ENCODE measurements at regions not wholly inside any gene's neighbourhood (a gene's known extent, or its start where the extent isn't known, plus 50 kb on each side); places are given as distances from the start of the nearest gene placed in this dataset.

DNA sequence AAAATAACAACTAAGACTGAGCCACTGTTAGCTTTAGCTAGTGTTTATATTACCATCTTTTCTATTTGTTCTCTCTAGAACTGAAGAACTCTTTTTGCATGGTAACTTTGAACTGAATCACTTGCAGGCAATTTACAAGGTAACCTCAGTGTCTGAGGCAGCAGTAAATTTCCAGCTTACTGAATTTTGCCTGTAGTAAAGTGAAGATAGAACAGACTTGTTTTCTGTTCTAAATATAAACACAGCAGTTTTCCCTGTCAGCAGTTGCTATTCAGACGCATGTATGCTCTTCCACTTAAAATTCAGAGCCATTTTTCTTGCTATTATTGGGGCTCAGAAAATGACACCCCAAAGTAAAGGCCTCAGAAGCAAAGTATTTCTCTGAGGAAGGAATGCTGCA lies 974.0 kb upstream of the GJE1 start:
- no peak for DNase-seq (ENCODE audit: low read depth)

DNA sequence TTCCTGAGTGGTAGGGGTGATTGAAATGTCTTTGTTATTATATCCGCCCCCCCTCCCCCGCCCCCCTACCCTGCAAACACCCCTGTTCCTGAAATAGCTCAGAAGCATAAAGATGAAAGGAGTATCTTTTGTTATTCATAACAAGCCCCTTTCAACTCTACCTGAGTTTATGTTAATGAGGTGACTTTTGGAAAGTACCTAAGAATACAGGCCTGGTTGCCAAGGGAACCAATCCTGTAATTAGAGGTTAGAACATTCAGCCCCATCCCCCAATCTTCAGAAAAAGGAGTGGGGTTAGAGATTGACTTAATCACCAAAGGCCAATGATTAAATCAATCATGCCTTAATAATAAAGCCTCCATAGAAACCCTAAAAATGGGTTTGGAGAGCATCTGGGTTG lies 979.2 kb upstream of the GJE1 start:
- DNase-seq (ENCODE audit: low read depth): no peak

DNA sequence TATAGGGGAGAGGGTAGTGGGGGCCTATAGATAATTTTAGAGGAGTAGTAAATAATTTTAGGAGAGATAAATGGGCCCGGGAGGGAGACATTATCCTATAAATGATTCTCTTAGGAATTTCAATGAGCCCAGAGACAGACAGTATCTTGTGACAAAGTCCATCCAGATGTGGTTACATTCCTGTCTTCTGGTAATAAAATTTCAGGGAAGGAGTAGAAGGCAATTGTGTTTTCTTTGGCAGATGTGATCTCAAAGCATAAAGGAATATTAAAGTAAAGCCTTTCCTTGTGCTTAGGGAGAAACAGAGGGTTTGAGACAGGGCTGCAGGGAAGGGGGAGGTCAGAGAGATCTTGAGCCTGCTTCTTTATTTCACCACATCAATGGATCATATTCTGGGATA lies 979.8 kb upstream of the GJE1 start:
- DNase-seq (ENCODE audit: low read depth): peak; percentile 47

DNA sequence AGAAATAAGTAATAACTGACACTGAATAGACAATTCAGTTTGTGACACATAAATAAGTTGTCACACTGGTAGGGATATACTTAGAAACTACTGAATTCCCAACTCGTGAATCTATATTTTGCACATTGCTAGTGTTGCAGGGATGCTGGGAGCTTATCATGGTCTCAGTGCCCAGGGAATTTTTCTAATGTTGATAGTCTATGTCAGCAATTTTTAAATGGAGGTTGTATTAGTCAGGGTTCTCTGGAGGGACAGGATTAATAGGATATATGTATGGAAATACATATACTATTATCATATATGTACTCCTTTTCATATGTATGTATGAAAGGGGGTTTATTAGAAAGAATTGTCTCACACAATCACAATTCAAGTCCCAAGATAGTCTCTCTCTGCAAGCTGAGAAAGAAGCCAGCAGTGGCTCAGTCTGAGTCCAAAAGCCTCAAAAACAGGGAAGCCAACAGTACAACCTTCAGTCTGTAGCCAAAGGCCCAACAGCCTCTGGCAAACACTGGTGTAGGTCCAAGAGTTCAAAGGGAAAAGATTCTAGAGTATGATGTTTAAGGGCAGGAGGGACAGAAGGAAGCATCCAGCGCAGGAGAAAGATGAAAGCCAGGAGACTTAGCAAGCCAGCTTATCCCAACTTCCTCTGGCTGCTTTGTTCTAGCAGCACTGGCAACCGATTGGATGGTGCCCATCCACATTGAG lies 980.9 kb upstream of the GJE1 start:
- no peak for DNase-seq (ENCODE audit: low read depth)

DNA sequence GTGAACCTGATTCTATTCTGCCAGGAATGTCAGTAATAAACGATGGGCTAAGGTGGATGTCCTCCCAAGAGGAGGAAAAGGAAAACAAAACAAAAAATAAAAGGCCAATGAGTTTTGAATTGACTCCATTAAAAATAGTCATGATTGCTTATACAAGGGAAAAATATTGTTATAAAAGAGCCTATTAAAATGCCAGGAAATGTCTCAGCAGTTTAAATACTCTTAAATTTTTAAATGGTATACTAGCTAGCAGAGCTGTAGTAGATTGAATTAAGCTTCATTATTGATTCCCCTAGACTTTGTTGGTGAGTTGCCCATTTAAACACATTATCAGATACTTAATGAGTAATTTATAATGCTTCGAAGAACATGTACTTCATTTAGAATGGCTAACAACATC lies 990.9 kb upstream of the GJE1 start:
- DNase-seq (ENCODE audit: low read depth): no peak

DNA sequence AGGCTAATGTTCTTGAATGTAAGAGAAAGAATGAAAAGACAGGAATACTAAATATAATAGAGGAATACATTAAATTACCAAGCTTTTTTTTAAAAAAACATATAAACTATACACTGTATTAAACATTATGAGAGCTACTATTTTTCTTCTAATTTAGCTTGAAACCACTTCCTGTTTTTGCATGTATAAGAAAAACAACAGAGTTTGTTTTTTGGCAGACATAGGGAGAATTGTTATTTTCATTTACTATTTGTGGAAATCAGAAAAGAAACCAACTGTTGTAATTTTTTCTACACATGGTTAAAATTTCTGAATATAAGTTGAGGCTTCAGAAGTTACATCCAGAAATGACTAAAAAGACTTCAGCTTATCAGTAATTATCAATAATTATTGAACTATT lies 991.8 kb upstream of the GJE1 start:
- no peak for DNase-seq (ENCODE audit: low read depth)

DNA sequence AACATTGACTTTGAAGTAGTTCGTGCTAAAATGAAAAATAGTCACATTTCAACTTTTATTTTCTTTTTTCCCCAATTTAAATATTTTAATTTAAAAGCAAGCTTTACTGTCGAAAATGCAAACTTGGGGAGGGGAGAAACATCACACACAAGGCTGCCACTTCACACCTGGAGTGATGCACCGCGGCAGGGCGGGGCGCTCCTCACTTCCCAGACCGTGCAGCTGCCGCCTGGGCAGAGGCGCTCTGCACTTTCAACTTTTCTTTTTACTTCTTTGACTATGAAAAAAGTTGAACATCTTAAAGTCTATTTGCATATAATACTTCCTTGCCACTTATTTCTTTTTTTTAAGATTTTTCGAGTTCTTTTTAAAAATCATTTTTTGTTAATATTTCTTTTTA lies 993.3 kb upstream of the GJE1 start:
- DNase-seq (ENCODE audit: low read depth): no peak

DNA sequence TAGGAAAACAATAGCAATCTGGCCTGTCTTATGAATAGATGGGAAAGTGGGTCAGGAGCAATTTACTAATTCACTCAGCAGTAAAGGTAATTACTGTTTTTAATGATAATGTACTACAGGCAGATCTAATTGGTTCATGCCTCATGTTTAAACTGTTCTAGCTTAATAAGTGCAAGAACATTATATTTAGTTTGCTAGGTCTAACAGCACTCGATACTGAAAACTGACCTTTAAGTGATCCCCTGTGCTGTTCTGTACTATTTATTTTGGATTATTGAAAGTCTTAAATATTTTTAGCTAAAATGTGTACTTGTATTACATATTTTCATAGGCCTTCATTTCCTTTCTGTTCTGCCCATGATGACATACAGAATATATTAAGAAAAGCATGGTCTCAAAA lies 998.0 kb upstream of the GJE1 start:
- no peak for DNase-seq (ENCODE audit: low read depth)

DNA sequence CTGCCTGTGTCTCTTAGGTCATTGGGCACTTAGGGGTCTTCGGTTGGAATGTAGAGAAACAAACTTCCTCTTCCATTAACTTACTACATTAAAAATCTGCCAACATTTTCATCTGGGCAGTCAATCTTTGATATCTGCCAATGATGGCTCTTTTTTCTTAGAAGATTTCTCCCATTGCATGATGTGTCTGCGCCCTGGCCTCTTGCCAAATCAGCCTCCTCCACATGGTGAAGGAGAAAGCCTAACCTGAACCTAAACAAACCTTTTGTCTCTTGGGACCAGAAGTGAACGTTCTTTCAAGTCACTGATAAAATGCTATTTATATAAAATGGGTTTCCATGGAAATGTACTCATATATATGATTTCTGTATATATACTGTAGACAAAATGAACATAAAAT lies 998.9 kb upstream of the GJE1 start:
- no peak for DNase-seq (ENCODE audit: low read depth)

DNA sequence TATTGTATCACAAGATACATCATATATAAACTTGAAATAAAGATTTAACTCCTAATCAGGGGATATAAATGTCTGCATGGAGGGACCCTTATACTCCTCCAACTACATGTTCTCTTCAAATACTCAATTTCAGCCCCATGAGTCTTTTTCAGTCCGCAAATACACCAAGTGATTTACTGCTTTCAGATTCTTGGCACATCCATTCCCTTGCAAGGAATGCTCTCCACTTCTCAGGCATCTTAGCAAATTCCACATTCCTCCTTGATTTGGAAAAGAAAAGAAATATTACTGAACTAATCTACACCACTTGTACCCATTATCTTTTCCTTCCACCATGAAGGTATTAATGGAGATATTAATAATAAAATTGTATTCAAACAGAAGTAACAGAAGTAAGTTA lies 999.4 kb upstream of the GJE1 start:
- DNase-seq (ENCODE audit: low read depth): peak; percentile 27

DNA sequence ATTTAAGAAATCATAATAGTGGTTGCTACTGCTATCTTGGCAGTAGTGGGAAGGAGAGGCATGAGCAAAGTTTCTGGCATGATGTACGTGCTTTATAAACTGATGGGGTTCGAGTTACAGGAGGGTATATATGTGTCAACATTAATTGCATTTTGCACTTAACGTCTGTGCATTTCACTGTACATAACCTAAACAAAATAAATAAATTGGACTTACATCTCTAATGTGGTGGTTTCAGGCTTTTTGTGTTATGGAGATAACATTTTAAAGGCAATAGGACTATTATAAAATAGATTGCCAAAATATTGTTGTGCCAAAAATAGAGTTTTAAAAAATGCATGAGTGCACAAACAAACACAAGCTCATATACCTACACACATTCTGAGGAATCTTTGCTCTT lies 1001.1 kb upstream of the GJE1 start:
- no peak for DNase-seq (ENCODE audit: low read depth)

DNA sequence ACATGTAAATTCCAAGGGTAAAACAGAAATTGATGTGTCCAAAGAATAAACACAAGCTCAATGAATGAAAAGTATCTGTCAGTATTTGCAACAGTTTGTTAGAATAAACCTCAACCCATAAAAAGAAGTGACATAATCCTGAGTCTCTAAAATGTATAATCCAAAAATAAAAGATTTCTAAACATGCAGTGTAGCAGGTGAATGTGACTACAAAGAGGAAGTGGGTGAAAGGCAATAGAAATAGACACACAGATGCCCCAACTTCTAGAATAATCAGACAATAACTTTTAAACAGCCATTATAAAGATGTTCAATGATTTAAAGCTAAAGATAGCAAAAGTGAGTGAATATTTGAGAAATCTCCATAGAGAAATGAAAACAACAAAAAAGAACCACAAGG lies 1009.2 kb upstream of the GJE1 start:
- DNase-seq (ENCODE audit: low read depth): no peak

DNA sequence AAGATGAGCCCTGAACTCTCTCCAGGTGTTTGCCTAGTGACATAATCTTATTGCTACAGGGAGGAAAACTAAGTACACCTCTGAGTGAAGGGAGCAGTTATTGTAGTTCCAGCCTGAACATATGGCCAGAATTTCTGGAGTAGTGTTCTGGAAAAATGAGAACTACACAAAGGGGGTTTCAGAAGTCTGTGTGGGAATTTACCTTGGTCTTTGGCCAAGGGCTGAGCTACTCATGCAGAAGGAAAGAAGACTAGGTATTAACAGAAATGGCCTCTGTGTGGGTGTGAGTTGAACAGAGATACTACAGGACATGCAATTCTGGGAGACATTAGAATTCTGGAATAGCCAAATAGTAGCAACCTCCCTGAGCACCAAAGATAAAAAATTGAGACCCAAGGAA lies 1009.7 kb upstream of the GJE1 start:
- no peak for DNase-seq (ENCODE audit: low read depth)

DNA sequence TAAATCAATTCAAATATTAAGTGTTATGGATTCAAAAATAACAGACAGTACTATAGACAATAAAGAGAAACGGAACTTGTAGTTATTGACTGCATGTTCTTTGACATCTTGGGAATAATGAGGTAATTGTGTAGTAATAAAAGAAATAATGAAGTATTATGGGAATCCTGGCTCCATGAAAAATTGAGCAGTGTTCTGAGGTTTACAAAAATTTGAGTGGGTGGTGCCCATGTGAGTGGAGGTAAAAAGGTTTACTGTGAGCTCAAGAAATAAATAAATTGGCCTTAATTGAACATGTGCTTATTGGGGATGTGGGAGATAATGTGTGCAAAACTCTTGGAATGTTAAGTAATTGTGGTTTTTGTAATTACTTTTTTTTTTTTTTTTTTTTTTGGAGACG lies 1013.7 kb upstream of the GJE1 start:
- DNase-seq (ENCODE audit: low read depth): no peak

DNA sequence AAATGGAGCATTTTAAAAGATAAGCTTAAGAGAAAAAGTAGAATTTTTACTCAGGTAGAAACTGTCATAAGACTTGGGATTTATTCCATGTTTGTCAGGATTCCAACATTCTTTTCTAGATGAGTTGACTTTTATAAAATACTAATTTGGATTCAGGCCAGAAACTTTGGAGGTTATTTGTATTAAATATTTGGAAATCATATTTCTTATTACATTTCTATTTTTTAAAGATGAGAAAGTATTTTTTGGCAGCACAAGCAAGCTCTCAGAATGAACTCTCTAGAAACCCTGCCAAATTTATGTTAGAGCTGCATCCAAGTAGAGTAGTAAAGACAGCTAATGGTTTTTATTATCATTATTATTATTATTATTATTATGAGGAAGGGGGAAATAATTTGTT lies 1014.9 kb upstream of the GJE1 start:
- DNase-seq (ENCODE audit: low read depth): no peak

DNA sequence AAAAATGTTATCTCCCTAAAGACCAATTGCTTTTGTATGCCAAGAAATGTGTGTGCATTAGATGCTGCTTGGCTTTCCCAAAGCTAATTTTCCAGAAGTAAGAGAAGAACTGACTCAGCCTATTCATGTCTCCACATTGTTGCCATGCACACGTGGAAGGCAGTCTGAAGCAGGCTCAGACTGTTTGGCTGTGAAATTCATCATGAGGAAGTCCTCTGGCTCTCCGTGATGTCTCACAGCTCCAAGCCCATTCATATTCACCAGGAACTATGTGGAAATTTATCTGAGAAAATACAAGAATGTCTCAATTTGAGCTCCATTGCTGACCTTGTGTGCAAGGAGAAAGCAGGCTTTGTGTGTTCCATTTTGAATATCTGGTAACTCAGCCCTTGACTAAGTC lies 1022.2 kb upstream of the GJE1 start:
- peak; percentile 68 for DNase-seq (ENCODE audit: low read depth)

DNA sequence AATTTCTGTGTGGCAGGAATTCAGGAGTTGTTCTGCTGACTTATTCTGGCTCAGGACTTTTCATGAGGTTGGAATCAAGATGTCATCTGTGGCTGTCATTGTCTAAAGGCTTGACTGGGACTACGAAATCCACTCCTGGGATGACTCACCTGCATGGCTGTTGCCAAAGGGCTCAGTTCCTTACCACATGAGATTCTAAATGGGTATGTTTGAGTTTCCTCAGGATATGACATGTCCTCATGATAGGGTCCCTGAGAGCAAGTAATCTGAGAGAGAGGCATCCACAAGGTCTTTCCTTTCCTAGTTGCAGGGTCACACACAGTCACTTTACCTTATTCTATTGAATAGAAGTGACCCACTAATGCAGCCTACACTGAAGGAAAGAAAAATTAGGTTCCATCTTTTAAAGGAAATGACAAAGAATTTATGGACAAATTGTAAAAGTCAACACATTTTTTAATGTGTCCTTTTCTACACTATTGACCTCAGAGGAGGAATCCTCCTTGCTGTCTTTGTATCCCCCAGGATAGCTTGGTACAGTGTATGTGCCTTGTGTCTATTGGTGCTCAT lies 1025.0 kb upstream of the GJE1 start:
- no peak for DNase-seq (ENCODE audit: low read depth)

DNA sequence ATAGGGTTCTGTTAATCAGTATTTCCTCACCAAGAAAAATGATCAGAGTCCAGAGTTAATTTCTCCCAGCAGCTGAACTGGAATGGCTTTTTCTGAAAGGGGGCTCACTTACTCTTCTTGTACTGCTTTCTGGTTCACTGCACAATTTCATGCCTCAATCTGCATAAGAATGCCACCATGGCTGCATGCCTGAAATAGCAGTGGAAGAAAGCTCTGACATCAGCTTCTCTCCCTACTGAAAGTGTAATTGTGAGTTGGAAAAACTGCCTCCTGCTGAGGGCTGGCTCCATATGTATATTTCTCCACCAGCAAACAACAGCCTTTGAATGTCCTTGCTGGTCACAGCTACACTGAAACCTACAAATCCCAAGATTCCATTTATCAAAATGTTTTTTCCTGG lies 1027.2 kb upstream of the GJE1 start:
- DNase-seq (ENCODE audit: low read depth): no peak

DNA sequence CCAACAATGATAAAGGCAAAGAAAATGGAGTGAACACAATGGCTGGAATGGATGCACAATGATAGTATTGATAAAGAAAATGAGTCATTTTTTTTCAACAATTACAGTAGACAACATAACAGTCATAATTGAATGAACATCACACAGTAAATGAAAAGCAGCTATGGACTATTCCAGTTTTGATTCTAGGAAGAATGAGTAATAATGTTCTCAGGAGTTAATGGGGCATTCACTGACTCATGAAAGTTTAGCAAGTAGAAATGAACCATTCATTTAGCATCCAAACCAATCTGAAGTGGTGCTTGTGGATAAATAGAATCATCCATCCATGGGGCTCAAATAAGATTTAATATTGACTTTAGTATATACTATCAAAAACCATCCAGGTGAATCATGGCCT lies 1029.5 kb upstream of the GJE1 start:
- peak; percentile 49 for DNase-seq (ENCODE audit: low read depth)

DNA sequence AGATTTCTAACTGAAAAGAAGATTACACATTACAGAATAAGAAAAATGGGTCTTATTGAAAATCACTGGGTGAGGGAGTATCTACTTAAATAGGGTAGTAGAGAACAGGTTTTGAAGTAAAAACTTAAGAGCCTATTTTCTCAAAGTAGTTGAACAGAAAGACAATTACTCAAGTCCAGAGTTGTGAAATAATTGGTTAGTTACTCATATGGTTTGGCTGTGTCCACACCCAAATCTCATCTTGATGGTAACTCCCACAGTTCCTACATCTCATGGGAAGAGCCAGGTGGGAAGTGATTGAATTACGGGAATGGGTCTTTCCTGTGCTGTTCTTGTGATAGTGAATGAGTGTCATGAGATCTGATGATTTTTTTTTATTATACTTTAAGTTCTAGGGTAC lies 1035.3 kb upstream of the GJE1 start:
- DNase-seq (ENCODE audit: low read depth): no peak

DNA sequence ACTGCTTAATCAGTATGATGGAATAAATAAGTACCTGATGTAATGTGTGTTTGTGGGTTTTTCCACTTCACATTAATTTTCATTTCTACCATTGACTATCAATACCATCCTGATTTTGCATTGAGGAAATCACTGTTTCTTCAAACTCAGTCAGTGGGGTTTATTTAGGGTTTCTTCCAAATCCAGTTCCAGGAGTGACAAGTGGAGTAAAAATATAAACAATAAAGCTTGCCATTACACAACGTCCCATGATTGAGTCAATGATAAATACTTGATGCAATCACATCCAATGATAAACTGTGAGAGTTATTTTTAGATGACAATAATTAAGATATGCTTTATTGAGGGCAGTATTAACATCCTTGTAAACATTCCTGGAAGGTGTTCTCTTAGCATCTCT lies 1037.4 kb upstream of the GJE1 start:
- DNase-seq (ENCODE audit: low read depth): no peak

DNA sequence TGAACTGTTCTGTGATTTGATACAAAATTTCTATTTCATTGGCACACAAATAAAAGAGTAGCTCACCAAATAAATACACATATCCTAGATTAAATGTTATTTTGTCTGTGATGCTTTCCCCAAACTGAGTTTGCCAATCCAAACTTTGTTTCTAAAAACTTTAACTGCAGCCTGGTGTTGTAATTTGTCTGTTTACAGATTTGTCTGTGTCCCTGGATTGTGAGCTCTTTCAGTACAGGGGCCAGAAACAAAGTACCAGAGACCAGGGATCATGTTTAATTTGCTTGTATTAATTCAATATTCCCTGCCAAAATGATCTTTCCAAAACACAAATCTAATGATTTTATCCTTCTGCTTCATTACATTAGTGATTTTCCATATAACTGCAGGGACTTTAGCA lies 1044.6 kb upstream of the GJE1 start:
- no peak for DNase-seq (ENCODE audit: low read depth)

DNA sequence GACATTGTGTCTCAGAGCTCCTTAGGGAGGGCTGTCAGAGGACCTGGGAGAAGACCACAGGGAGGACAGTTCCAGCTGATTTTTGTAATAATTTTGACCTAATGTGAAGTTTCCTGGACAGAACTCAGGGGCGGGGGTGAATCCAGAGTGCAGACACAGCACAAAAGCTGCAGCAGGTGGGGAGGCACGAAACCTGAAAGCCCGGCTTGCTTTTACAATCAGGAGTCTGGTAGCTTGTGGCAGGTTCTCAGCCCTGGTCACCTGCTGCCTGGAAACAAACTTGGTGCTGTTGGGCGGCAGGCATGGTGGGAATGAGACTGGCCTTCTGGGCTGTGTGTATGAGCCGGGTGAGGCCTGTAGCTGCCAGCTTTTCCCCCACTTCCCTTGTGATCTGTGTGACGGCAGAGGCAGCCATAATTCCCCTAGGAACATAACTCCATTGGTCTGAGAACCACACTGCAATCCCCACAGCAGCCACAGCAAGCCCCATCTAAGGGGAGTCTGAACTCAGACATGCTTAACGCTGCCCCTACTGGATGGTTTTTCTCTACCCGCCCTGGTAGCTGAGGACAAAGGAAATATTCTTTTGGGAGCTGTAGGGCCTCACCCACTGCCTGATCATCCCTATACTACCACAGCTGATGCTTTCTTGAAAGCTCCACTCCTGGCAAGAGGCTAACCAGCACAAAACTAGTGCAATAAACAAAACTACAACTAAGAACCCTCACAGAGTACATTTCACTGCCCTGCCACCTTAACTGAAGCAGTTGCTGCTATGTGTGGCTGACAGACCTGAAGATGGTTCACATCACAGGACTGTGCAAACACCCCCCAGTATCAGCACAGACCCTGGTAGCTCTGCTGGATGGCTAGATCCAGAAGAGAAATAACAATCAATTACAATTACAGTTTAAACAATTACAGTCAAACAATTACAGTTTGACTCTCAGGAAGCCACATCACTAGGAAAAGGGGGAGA lies 1055.1 kb upstream of the GJE1 start:
- no peak for DNase-seq (ENCODE audit: low read depth)
